ENCODE measurements at regions not wholly inside any gene's neighbourhood (a gene's known extent, or its start where the extent isn't known, plus 50 kb on each side); places are given as distances from the start of the nearest gene placed in this dataset.

DNA sequence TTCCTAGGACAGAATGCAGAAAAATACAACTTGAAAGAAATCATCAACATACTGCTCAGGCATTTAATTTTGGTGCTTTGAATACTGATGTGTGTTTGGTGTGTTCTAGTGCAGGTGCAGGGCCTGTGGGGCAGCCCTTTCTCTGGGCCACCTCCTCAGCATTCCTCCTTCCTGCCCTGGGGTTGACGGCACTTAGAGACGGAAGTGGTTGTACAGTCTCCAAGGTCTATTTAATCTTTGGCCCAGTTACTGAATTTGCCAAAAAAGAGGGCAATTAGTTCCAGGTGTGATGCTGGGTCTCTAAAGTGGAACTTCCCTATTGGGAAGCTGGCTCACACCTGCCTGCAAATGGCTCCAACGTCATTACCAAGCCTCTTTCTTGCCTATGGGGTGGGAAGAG lies 269.0 kb downstream of the SH3GL2 start:
- no peak for TF ChIP-seq BCL11A (IDR thresholded peaks at IDR 0.05; ENCODE audit: low read depth, low read length)
- TF ChIP-seq TAF1 (IDR thresholded peaks at IDR 0.05; ENCODE audit: borderline replicate concordance, low read depth, low read length) = no peak
- no peak for TF ChIP-seq SMAD1 (IDR thresholded peaks at IDR 0.05; ENCODE audit: low read depth, partially characterized antibody)
- TF ChIP-seq JUND (IDR thresholded peaks at IDR 0.05; ENCODE audit: low read depth, low read length) = no peak
- TF ChIP-seq POLR2A (IDR thresholded peaks at IDR 0.05; ENCODE audit: low read depth, low read length) = no peak
- TF ChIP-seq, protein P1, sequence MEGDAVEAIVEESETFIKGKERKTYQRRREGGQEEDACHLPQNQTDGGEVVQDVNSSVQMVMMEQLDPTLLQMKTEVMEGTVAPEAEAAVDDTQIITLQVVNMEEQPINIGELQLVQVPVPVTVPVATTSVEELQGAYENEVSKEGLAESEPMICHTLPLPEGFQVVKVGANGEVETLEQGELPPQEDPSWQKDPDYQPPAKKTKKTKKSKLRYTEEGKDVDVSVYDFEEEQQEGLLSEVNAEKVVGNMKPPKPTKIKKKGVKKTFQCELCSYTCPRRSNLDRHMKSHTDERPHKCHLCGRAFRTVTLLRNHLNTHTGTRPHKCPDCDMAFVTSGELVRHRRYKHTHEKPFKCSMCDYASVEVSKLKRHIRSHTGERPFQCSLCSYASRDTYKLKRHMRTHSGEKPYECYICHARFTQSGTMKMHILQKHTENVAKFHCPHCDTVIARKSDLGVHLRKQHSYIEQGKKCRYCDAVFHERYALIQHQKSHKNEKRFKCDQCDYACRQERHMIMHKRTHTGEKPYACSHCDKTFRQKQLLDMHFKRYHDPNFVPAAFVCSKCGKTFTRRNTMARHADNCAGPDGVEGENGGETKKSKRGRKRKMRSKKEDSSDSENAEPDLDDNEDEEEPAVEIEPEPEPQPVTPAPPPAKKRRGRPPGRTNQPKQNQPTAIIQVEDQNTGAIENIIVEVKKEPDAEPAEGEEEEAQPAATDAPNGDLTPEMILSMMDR (IDR thresholded peaks at IDR 0.05 in 2 of 3, conservative IDR thresholded peaks at IDR 0.05 in 1 of 3; ENCODE audit: control insufficient read depth in 2 of 3, extremely low read depth in 1 of 3, insufficient read depth in 1 of 3, low read depth in 3 of 3, low read length in 3 of 3) = no peak
